Gastrocnemius medialis (tissue), 4 donors: ENCODE measurements at regions not wholly inside any gene's neighbourhood (a gene's known extent, or its start where the extent isn't known, plus 50 kb on each side); places are given as distances from the start of the nearest gene placed in this dataset.

ENCODE experiments used
- ATAC-seq, 2 donors: fragments of 150-250 bp; one replicate each; pipeline ENCODE4 v1.9.1; 2016
- DNase-seq, 2 donors: peaks; one replicate each; pipeline ENCODE4 v3.0.0-alpha.2; 2019
- H3K27ac ChIP-seq, 4 donors: fragments of 200-600 bp; sonication (generic); 1 replicate in 1 of 4; 2 replicates in 3 of 4; pipeline ENCODE4 v1.5.1; 2016 to 2018; ENCODE audit warnings: mild to moderate bottlenecking in 2 of 4, moderate library complexity in 1 of 4
- H3K27me3 ChIP-seq, 3 donors: fragments of 200-600 bp; sonication (generic) in 2 of 3; 1 replicate in 1 of 3; 2 replicates in 2 of 3; pipeline versions ENCODE4 v1.5.1 to v1.6.0; 2016 to 2019; ENCODE audit warnings: mild to moderate bottlenecking in 1 of 3, moderate library complexity in 1 of 3
- H3K36me3 ChIP-seq, 2 donors: fragments of 200-600 bp; sonication (generic) in 1 of 2; one replicate each; pipeline ENCODE4 v1.5.1; 2017 to 2018
- H3K4me1 ChIP-seq, 2 donors: fragments of 200-600 bp; sonication (generic) in 1 of 2; one replicate each; pipeline ENCODE4 v1.5.1; 2016 to 2017; ENCODE audit warnings: mild to moderate bottlenecking in 2 of 2
- H3K4me3 ChIP-seq, 4 donors: fragments of 200-600 bp; sonication (generic) in 3 of 4; 1 replicate in 1 of 4; 2 replicates in 3 of 4; pipeline ENCODE4 v1.5.1; 2016 to 2019; ENCODE audit warnings: mild to moderate bottlenecking in 2 of 4
- H3K9me3 ChIP-seq, 3 donors: fragments of 200-600 bp; sonication (generic) in 2 of 3; 1 replicate in 1 of 3; 2 replicates in 2 of 3; pipeline ENCODE4 v1.5.1; 2016 to 2019
- POLR2A ChIP-seq, 2 donors: fragments of 450-650 bp; IDR thresholded peaks; one replicate each; pipeline ENCODE4 v1.6.1; 2017; ENCODE audit warnings: antibody characterized with exemption in 2 of 2, mild to moderate bottlenecking in 2 of 2, moderate library complexity in 2 of 2
- in situ Hi-C, 4 donors: fragments of 200-750 bp; cut with MboI; loops; one replicate each; pipeline versions ENCODE4 v1.15.0 to v1.8.0; 2017; ENCODE audit warnings: low sequenced_read_pairs in 4 of 4
- intact Hi-C: fragments of 100-400 bp; cut with DNase I; formaldehyde crosslinking; loops from one replicate; pipeline ENCODE4 v1.15.1; 2023; ENCODE audit warnings: low total_unique reads
- TF ChIP-seq, protein P1 (sequence below), 5 experiments: fragments of 450-650 bp in 3 of 5; fragments of 200-600 bp in 2 of 5; sonication (generic) in 2 of 5; IDR thresholded peaks in 4 of 5; conservative IDR thresholded peaks in 1 of 5; 1 replicate in 4 of 5; 2 replicates in 1 of 5; pipeline ENCODE4 v1.5.1; 2016 to 2019; ENCODE audit warnings: antibody characterized with exemption in 5 of 5, mild to moderate bottlenecking in 3 of 5, moderate library complexity in 3 of 5

GRCh38 chr22:47374901-47375575, 612.6 kb downstream of the TBC1D22A start:
- no peaks in the 10 kb centered on the region for H3K36me3 ChIP-seq
- ATAC-seq (no peak), DNase-seq (no peak)
- H3K4me3 ChIP-seq: no peak overlapping the region
- H3K4me1 ChIP-seq: no peaks in the 10 kb centered on the region
- in situ Hi-C loops: no loop called here
- intact Hi-C loops: no loop called here
- TF ChIP-seq, protein P1, sequence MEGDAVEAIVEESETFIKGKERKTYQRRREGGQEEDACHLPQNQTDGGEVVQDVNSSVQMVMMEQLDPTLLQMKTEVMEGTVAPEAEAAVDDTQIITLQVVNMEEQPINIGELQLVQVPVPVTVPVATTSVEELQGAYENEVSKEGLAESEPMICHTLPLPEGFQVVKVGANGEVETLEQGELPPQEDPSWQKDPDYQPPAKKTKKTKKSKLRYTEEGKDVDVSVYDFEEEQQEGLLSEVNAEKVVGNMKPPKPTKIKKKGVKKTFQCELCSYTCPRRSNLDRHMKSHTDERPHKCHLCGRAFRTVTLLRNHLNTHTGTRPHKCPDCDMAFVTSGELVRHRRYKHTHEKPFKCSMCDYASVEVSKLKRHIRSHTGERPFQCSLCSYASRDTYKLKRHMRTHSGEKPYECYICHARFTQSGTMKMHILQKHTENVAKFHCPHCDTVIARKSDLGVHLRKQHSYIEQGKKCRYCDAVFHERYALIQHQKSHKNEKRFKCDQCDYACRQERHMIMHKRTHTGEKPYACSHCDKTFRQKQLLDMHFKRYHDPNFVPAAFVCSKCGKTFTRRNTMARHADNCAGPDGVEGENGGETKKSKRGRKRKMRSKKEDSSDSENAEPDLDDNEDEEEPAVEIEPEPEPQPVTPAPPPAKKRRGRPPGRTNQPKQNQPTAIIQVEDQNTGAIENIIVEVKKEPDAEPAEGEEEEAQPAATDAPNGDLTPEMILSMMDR (IDR thresholded peaks at IDR 0.05 in 4 of 5, conservative IDR thresholded peaks at IDR 0.05 in 1 of 5): no peak
- no peak for TF ChIP-seq POLR2A (IDR thresholded peaks at IDR 0.05)
- H3K27me3 ChIP-seq: peaks cover 0 to 2% (median 0%) of the 10 kb centered on the region in 3 donors
- no peaks in the 10 kb centered on the region for H3K9me3 ChIP-seq
- H3K27ac ChIP-seq: no peak overlapping the region

GRCh38 chr22:47374273-47374771, 611.9 kb downstream of the TBC1D22A start:
- DNase-seq: no peak
- no peaks in the 10 kb centered on the region for H3K9me3 ChIP-seq
- H3K4me3 ChIP-seq: no peak overlapping the region
- no peaks in the 10 kb centered on the region for H3K36me3 ChIP-seq
- no peak for TF ChIP-seq POLR2A (IDR thresholded peaks at IDR 0.05)
- TF ChIP-seq, protein P1 (IDR thresholded peaks at IDR 0.05 in 4 of 5, conservative IDR thresholded peaks at IDR 0.05 in 1 of 5): no peak
- in situ Hi-C loops: no loop called here
- H3K27ac ChIP-seq: no peak overlapping the region
- intact Hi-C loops: no loop called here
- H3K4me1 ChIP-seq: no peaks in the 10 kb centered on the region
- ATAC-seq: no peak
- H3K27me3 ChIP-seq: peaks cover 0 to 2% (median 0%) of the 10 kb centered on the region in 3 donors

DNA sequence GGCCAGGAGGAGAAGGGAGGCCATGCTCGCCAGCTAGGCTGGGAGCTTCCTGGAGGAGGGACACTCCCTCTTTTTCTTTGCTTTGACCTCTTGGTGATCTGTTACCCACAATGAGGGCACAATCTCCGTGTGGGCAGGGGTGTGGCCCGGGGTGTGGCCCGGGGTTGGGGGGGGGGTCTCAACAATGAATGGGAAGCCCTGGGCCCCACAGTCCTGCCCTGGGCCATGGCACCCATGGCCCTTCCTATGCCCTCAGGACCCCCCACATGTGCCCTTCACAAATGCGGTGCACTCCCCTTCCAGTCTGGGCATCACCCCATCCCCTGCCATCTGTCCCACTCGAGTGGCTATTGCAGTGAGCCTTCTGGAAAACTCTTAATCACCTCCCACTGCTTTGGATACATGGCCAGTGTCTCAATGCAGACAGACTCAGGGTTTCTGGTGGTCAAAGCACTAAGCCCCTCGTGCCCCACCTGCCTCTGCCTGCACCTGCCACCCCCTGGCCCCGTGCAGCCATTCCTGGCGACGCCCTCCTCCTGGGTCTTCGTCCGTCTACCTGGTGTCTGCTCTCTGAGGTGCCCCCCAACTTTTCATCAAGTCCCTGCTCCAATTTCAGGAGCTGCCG, 611.3 kb downstream of the TBC1D22A start:
- Histone ChIP-seq H3K27me3 (peaks cover 0 to 2% (median 0%) of the 10 kb centered on the region in 3 donors), H3K4me1 (no peaks in the 10 kb centered on the region), H3K4me3 (no peak overlapping the region), H3K9me3 (no peaks in the 10 kb centered on the region), H3K36me3 (no peaks in the 10 kb centered on the region), H3K27ac (no peak overlapping the region)
- no peak for TF ChIP-seq POLR2A (IDR thresholded peaks at IDR 0.05)
- TF ChIP-seq, protein P1 (IDR thresholded peaks at IDR 0.05 in 4 of 5, conservative IDR thresholded peaks at IDR 0.05 in 1 of 5): no peak
- DNase-seq (no peak), ATAC-seq (no peak)
- intact Hi-C loops: no loop called here
- in situ Hi-C loops: no loop called here

DNA sequence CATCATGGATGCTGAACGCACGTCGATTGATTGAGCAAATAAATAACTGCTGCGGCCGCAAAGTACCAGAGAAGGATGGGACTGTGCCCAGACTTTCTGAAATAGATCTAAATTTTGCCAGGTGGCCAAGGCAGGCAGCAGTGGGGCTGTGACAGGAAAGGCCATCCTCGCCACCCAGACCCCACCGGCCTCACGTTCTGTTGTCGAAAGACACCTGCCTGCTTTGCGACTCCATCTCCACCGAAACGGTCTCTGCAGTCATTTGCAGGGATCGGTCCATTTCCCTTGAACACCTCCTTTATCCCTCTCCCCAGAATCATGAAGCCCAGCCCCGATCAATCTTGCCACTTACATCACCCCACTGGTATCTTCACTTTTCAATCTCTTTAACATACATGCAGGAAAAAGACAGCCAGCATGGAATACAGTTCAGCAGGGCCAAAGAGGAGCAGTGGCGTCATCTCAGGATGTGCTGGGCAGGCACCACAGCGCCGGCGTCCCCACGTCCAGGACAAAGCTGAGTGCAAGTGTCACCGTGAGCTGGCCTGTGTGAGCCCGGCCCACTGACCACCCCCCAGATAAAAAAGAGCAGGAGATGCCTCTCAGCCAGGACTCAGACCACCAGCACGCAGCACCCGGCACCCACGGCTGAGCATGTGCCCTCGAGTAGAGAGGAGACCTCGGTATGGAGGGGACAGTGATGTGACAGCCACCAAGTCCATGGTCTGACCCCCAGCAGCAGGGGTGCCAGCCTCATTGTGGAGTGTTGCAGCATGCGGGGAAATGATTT, 610.3 kb downstream of the TBC1D22A start:
- Histone ChIP-seq H3K4me3 (no peak overlapping the region), H3K36me3 (no peaks in the 10 kb centered on the region), H3K27ac (no peak overlapping the region), H3K9me3 (no peaks in the 10 kb centered on the region), H3K27me3 (peaks cover 0 to 2% (median 0%) of the 10 kb centered on the region in 3 donors), H3K4me1 (no peaks in the 10 kb centered on the region)
- ATAC-seq: no peak
- in situ Hi-C loops (no loop called here), intact Hi-C loops (no loop called here)
- TF ChIP-seq, protein P1 (IDR thresholded peaks at IDR 0.05 in 4 of 5, conservative IDR thresholded peaks at IDR 0.05 in 1 of 5): no peak
- no peak for TF ChIP-seq POLR2A (IDR thresholded peaks at IDR 0.05)
- no peak for DNase-seq
